CD4-positive, alpha-beta T cell treated with Interleukin-10 for 1 hour (primary cell): ENCODE measurements at regions not wholly inside any gene's neighbourhood (a gene's known extent, or its start where the extent isn't known, plus 50 kb on each side); places are given as distances from the start of the nearest gene placed in this dataset.
"Not testable (repeated sequence)": the region's sequence is repeated elsewhere in the genome, so short reads cannot be mapped to it uniquely, and the experiment has no call there.

Source experiments
- DNase-seq: peaks from one replicate; pipeline ENCODE4 v3.0.0-alpha.2; 2020

DNA sequence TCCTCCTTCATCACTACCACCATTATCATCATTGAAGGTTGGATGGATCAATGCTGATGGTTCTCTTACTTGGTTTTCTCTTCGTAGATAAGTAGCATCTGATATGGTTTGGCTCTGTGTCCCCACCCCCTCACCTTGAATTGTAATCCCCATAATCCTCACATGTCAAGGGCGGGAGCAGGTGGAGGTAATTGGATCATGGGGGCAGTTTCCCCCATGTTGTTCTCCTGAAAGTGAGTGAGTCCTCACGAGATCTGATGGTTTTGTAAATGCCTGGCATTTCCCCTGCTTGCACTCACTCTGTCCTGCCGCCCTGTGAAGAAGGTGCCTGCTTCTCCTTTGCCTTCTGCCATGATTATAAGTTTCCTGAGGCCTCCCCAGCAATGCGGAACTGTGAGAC, 172.4 kb upstream of the PWP1 start:
- DNase-seq: no peak

DNA sequence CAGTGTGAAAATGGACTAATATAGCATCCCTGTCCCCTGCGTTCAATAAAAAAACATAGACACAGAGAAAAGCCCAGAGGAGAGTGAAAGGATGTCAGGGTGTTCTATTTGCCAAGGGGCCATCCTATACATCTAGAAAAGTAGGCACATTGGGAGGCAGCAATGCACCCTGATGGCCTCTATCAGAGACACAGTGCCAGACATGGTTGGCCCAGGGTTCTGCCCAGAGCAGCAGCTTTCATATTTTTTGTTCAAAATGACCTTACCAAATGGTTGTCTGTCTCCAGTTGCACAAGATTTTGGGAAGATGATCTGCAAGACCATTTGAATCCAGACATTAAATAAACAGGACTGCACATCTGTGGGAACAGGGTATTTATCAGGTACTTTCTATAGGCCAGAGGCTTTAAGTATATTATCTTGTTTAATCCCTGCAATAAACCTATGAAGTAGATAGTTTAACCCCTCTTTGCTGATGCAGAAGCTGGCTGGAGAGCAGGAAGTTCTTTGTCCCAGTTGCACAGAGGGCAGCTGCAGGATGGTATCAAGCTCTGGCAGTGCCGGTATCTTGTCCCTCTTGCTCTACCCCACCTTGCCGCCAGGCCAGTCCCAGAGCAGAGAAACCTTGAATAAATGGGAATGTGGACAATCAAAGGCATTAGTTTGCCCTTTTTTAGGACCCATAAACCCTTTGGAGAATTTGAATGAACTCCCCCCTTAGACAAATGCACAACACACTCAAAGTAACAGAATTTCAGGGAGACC, 171.8 kb upstream of the PWP1 start:
- DNase-seq: no peak

DNA sequence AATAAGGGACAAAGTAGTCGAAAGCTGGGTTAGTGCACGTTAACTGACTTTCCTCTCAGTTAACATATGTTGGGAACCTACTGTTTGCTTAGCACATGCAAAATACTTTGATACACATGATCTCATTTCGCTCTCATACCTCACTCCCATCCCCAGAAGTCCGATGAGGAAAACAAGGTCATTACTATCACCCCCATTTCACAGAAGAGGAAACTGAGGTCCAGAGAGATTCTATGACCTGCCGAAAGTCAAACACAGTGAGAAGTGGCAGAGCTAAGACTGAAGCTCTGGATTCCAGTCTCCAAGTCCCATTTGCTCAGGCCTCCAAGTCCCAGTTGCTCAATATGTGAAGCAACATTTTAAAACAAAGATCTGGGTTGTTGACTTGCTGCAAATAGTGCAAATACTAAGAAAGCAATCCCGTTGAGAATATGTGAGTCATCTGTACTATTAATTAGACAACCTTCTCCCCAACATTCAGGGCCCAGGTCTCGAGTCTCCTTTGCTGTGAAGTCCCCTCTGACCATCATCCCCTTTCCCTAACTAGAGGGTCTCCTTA, 170.6 kb upstream of the PWP1 start:
- no peak for DNase-seq

DNA sequence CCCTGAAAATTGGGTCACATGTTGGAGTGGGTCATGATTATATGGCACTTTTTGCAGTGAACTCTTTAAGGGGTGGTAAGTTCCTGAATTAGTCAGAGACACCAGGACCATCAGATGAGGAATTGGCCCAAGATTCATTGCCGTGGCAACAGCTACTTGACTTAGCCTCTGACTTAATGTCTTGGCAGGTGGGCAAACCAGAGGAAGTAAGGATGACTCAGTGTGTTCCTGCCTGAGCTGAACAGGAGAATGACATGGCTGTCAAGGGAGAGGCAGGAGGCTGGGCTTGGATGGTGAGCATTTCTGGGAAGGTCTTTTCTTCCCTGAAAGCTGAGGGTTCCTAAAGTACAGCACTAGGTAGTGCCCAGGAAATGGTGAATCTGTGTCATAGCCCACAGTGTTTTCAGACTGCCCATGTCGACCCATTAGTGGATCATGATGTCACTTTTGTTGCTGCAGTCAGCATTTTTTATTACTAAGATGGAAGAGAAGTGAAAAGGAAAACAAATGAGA, 170.1 kb upstream of the PWP1 start:
- DNase-seq: no peak

DNA sequence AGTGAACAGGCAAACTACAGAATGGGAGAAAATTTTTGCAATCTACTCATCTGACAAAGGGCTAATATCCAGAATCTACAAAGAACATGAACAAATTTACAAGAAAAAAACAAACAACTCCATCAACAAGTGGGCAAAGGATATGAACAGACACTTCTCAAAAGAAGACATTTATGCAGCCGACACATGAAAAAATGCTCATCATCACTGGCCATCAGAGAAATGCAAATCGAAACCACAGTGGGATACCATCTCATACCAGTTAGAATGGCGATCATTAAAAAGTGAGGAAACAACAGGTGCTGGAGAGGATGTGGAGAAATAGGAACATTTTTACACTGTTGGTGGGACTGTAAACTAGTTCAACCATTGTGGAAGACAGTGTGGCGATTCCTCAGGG, 167.8 kb upstream of the PWP1 start:
- DNase-seq: not testable (repeated sequence)

DNA sequence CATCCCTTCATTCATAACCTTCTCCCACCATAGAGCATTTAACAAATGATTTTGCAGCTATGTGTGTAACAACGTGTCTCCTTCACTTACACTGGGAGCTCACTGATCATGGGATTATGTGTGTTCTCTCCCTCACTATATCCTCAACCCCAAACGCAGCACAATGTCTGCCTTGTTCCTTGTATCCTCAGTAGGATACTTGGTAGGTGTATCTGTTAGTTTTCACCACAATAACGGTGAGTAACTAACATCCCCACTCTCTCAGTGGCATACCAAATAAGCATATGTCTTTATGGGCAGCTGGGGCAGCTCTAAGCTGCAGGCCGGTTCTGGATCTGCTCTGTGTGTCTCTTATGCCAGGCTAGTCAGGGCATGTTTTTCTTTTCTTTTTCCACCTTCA, 166.7 kb upstream of the PWP1 start:
- no peak for DNase-seq

DNA sequence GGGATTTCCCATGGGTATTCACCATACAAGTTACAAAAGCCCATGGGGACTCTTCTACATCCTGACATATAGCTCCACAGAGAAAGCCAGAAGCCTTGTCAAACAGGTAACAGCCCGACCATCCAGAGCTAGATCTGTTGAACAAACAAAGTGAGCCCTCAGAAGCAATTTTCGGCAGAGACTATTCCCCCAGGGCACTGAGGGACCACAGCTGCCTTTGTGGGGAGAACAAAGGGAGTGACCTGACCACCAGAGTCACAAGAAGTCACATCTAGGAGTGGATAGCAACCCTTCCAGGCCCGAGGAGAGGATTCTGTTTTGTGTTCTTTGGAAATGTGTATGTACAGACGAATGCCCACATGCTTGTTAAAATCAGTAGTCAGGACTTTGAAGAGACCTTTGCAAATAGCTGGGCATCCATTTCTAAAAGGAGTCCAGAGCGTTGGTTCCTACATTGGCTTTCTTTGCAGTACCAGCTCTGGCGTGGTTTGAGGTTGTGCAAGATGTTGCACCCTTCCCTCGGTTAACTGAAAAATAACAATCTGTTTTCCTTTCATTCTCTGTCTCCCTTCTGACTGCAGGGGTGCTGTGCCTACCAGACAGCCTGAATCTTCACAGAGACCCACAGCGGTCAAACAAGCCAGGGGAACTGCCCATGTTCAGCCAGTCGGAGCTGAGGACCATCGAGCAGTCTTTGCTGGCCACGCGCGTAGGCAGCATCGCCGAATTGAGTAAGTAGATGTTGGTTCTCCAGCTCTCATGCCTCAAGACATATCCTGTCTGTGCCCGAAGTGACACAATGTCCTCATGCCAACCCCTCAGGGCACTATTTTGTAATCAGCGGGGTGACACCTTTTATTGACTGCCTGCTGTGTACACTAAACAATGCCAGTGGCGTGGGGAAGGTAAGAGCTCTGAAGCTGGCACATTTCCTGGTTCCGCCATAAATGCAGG, 165.4 kb upstream of the PWP1 start:
- no peak for DNase-seq

DNA sequence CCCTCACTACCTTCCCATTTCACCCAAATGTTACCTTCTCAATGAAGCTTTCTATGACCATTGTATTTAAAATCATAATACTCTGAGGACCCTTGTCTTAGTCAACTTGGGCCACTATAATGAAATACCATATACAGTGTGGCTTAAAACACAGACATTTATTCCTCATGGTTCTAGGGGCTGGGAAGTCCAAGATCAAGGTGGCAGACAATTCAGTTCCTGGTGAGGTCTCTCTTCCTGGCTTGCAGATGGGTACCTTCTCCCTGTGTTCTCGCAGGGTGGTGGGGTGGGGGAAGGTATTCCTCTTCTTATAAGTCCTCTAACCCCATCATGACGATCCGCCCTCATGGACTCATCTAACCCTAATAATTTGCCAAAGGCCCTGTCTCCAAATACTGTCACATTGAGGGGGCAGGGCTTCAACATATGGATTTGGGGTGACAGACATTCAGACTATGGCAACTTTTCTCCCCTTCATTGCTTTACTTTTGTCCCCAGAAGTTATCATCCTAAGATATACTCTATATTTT, 163.7 kb upstream of the PWP1 start:
- no peak for DNase-seq

DNA sequence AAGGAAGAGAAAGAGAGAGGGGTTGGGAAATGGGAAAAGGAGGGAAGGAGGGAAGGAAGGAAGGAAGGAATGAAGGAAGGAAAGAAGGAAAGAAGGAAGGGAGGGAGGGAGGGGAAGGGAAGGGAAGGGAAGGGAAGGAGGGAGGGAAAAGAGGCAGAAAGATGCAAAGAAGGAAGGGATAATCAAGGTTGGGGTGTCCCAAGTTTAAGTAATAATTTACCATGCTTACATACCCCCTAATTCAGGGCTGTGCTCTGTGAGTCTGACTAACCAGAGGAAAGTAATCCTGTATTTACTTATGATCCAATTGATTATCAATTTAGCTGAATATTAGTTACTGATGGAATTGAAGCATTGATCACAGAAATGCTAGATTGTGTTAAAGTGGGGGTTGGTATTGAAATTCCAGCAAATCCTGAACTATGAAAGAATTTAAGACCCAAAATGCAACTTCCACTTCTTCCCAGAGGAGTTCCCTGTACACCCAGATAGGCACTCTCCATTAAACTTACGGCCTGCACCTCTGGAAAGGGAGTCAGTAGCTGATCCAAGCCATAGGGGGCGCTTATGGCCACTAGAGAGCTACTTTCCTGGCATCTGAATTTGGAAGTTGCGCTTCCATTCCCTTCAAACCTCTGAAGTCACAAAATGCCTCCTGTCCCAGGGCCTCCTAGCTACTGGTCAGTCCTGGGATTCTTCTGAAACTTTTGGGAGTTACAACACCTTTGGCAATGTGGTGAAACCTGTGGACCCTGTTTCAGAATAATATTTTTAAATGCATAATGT, 162.7 kb upstream of the PWP1 start:
- no peak for DNase-seq

DNA sequence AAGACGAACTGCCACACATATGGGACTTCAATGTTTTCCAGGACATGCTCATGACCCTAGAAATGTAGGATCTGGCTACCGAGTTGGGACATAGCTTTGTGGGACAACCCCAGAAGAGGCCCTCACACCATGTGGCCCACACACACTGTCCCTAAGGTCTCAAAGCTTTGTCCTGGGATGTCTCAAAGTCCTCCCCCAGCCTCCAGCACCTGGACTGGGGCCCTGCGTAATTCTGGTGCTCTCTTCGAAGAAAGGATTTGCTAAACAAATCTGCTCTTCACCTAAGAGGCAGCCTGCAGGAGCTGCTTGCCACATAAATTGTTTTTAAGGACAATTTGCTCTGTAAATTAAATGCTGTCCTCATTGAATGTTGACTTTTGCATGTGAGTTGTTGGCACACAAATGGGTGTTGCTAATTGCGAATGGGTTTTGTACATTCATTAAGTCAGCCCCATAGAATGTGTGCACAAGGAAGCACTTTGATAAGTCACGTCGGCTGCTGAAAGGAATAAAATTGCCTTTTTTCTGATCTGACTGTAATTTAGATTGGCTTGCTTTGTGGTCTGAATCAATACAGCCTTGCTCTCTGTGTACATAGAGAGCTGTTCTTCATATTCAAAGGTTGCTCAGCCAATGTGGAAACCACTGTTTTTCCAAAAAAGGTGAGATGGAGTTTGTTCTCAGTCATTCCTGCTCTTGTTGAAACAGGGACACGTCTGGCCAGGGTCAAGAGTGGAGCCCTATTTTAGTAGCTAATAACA, 161.6 kb upstream of the PWP1 start:
- no peak for DNase-seq

DNA sequence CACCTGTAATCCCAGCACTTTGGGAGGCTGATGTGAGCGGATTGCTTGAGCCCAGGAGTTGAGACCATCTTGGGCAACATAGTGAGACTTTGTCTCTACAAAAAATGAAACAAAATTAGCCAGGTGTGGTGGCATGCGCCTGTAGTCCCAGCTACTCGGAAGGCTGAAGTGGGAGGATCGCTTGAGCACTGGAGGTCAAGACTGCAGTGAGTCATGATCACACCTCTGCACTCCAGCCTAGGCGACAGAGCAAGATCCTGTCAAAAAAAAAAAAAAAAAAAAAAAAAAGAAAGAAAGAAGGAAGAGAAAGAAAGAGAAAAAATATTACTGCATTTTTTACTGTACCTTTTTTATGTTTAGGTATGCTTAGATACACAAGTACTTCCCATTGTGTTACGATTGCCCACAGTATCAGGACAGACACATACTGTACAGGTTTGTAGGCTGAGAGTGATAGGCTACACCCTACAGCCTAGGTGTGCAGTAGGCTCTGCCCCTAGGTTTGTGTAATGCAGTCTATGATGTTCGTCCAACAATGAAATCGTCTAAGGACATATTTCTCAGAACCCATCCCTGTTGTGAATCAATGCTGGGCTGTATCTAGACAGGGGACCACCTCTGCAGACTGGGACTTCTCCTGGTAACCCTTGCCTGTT, 160.4 kb upstream of the PWP1 start:
- DNase-seq: no peak

DNA sequence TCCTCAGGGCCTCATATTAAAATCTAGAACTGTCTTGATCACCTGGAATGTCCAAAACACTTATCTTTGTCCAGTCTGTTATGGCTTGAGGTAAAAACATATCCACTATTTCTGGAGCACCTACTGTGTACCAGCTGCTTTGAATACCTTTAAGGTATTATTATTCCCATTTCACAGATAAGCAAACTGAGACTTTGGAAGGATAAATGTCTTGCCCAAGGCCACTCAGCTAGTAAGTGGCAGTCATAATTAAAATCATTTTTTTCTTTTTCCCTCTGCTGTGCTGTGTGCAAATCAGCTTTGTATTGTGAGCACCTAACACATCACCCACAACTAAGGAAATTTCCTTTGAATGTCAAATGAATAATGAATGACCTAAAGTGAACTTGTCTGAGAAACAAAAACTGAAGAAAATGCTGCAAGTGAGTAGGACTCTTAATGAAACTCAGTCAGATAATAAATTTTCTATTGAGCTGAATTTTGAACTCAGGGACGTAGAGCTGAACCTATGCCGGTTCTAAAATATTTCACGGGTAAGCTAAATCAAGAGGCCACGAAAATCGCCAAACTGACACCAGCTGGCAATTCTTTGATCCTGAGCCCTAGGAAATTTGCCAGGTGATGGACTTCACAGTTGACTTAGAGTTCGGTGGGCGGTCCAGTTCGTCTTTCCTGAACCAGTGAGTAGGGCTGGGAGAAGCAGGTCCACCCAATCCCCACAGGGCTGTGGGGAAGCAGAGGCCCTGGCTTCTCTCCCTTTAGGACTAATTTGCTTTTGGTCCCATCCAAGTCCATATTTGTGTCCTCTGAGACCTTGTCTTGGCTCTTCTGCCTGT, 159.7 kb upstream of the PWP1 start:
- no peak for DNase-seq

DNA sequence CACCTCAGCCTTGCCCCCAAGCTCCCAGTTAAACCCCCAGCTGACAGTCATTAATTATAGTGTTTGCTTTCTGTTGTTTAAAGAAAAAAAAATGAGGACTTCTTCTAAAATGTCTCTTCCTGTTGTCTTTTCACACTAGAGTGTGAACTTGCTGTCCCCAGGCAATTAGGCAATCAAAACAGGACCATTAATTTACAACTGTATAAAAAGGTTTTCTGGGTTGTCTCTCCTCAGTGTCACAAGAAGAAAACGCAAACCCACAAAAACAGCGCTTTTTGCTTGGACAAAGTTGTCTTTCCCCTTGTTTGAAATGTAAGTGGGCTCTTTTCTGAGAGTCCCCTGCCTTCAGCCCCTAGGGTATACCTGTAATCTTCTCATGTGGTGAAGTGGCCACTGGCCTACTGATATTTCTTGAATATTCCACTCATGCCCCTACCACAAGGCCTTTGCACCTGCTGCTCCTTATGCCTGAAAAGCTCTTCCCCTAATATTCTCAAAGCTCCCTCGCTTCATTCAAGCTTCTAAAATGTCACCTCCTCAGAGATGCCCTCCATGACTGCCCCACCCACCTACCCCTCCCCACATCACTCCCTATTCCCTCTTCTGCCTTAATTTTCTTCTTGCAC, 158.9 kb upstream of the PWP1 start:
- no peak for DNase-seq

DNA sequence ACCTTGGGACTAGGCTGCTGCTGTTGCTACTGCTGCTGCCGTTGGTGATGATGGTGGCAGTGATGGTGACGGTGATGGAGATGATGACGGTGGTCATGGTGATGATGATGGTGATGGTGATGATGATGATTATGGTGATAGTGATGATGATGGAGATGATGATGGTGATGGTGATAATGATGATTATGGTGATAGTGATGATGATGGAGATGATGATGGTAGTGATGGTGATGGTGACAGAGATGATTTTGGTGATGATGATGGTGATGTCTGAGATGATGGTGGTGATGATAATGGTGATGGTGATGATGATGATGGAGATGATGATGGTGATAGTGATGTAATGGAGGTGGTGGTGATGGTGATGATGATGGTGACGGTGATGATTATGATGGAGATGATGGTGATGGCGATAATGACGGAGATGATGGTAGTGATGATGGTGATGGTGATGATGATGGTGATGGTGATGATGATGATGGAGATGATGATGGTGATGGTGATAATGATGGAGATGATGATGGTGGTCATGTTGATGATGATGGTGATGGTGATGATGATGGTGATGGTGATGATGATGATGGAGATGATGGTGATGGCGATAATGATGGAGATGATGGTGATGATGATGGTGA, 156.8 kb upstream of the PWP1 start:
- DNase-seq: no peak

DNA sequence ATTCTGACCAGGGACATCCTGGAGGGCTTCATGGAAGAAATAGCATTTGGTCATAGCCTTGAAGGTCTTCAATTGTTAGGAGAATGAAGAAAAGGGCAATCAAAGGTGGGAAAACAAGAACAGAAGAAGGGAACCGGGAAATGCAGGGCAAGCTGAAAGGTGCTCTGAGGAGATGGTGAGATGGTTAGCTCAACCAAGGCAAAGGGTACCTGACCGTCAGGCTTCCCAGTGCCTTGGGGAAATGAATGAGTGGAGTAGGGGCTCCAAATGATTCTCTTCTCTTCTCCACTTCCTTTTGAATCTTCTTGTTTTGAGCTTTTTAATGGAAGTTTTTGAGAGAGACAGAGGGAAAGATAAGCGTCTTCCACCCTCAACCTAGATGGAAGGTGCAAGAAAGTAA, 155.6 kb upstream of the PWP1 start:
- no peak for DNase-seq

DNA sequence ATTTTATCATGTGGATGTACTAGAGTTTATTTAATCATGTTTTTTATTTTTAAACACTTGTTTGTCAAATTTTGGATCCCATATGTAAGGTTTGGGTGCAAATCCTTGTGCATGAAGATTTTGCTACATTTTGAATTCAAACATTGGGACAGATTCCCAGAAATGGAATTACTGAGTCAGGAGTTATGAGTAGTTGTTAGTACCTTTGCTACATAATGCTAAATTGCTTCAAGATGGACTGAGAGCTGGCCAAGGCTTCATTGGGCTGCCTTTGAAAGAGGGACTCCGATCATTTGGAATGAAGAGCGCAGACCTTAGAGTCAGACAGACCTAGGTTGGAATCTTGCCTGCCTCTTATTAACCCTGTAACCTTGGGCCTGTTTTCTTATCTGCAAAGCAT, 154.9 kb upstream of the PWP1 start:
- no peak for DNase-seq

DNA sequence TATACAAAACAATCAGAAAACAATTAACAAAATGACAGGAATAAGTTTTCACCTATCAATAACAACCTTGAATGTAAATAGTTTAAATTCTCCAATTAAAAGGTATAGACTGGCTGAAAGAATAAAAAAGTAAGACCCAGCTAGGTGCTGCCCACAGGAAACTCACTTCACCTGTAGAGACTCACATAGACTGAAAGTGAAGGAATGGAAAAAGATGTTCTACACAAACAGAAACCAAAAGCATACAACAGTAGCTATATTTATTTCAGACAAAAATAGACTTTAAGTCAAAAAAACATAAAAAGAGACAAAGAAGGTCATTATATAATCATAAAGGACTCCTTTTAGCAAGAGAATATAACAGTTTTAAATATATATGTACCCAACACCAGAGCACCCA, 152.4 kb upstream of the PWP1 start:
- no peak for DNase-seq

DNA sequence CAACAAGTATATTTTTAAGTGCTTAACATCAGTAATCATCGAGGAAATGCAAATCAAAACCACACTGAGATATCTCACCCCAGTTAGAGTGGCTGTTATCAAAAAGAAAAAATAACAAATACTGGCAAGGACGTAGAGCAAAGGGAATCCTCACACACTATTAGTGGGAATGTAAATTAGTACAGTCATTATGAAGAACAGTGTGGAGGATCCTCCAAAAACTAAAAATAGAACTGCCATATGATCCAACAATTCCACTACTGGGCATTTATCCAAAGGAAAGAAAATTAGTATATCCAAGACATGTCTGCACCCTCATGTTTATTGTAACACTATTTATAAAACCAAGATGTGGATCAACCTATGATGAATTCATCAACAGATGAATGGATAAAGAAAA, 149.0 kb upstream of the PWP1 start:
- DNase-seq: no peak

DNA sequence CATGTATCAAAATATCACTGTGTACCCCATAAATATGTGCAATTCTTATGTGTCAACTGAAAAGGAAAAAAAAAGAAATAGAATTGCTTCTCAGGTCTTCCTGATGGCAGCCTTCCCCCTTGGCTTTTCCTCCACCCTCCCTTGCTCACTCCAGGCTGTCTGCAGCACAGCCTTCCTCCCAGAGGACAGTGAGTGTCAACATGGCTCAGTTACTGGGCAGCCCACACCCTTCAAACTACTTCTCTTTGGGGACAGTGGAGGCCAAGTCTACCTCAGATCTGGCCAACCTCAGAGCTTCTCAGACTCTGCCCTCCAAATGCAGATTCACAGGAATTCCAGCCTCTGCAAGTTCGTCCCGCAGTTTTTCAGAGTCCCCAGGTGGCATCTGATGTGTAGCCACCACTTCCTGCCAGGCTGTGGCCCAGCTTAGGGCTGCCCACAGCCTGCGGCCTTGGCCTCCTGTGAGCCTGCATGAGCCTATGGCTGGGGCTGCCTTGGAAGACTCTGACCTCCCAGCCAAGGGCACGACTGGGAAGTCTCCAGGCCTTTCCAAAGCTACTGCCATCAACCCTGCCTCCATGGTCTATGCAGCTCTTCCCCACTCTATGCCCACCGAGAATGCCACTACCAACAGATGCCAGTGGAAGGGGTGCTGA, 148.0 kb upstream of the PWP1 start:
- DNase-seq: no peak
